Middle frontal gyrus (tissue), 1 donor: ENCODE measurements at regions not wholly inside any gene's neighbourhood (a gene's known extent, or its start where the extent isn't known, plus 50 kb on each side); places are given as distances from the start of the nearest gene placed in this dataset.
"Not testable (repeated sequence)": the region's sequence is repeated elsewhere in the genome, so short reads cannot be mapped to it uniquely, and the experiment has no call there.

Experiments used
- DNase-seq: peaks from one replicate; pipeline ENCODE4 v3.0.0-alpha.2; 2015; ENCODE audit warnings: low spot score; ENCODE audit errors: extremely low spot score

DNA sequence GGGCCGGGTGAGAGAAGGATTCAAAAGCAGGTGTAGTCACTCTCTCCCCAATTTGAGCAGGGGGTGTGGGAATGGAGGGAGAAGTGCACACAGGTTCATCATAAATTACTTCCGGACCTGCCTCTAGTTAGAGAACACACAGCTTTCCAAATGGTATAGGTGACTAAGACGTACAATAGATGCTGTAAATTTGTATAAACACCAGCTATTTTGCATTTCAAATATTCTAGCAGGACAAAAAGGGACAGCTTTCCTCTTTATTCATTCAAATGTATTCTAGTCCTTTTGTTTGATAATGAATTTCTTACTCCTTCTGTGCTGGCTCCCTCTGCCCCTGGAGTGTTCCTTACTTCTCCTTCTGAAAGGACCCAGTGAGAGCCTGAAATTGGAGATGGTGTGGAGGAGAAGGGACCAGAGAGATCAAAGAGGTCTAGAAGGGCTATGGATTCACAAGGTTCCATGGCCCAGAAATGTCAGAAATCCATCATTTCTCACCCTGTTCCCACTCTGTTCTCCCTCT is 53.2 kb upstream of the SH3BP4 start:
- no peak for DNase-seq

GRCh38 chr2:234888442-234888841 is 63.4 kb upstream of the SH3BP4 start:
- not testable (repeated sequence) for DNase-seq

DNA sequence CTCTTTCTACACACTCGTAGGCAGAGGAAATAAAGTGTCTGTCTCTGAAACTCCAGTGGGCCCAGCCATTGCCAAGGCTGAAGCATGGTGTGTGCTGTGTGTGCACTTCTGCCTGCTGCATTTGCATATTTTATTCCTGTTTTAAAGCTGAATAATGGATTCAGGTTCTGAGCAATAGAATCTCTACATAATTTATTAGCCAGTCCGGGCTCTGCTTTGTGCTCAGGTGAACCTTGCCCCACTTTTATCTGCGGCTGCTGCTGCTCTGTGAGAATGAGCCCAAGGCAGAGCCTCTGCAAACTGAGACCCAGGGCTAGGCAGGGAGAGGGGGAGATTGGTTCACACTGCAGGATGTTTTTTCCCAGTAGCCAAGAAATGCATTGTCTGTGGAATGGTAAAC is 64.6 kb upstream of the SH3BP4 start:
- DNase-seq = no peak

GRCh38 chr2:234885886-234886285 is 65.9 kb upstream of the SH3BP4 start:
- DNase-seq = no peak

DNA sequence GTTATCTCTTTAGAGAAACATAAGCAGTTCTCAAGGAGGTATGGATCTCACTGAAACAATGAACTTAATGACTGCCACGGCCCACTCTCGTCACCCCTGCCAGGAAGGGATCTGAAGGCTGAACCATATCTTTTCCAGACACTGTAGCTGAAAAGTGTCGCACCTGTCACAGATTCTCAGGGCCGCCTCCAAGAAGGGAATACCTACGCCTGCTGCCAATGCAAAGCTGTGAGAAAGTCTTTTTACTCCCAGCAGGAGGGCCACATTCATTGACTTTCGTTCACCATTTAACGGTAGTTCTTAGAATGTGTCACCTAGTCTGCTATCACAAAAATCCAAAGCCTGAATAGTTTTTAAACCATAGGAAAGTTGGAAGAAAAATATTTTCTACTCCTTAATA is 66.7 kb upstream of the SH3BP4 start:
- no peak for DNase-seq

DNA sequence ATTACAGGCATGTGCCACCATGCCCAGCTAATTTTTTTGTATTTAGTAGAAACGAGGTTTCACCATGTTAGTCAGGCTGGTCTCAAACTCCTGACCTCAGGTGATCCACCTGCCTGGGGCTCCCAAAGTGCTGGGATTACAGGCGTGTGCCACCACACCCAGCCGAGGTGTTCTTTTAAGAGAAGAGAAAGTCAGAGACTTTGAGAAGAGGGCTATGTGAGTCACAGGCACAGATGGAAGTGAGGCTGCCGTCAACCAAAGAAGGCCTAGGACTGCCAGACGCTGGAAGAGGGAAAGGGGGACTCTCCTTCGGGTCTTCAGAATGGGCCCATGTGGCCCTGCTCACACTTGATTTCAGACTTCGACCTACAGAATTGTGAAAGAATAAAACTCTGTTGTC is 67.2 kb upstream of the SH3BP4 start:
- DNase-seq = no peak

GRCh38 chr2:234881413-234882241 is 70.2 kb upstream of the SH3BP4 start:
- DNase-seq = peak; percentile 79

GRCh38 chr2:234880551-234881211 is 71.1 kb upstream of the SH3BP4 start:
- no peak for DNase-seq

GRCh38 chr2:234879671-234880455 is 72.0 kb upstream of the SH3BP4 start:
- DNase-seq = no peak

DNA sequence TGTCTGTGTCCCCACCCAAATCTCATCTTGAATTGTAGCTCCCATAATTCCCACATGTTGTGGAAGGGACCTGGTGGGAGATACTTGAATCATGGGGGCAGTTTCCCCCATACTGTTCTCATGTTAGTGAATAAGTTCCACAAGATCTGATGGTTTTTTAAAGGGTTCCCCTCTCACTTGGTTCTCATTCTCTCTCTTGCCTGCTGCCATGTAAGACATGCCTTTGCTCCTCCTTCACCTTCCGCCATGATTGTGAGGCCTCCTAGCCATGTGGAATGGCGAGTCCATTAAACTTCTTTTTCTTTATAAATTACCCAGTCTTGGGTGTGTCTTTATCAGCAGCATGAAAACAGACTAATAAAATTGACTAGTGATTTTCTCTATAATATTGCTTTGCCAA is 75.2 kb upstream of the SH3BP4 start:
- DNase-seq = not testable (repeated sequence)

DNA sequence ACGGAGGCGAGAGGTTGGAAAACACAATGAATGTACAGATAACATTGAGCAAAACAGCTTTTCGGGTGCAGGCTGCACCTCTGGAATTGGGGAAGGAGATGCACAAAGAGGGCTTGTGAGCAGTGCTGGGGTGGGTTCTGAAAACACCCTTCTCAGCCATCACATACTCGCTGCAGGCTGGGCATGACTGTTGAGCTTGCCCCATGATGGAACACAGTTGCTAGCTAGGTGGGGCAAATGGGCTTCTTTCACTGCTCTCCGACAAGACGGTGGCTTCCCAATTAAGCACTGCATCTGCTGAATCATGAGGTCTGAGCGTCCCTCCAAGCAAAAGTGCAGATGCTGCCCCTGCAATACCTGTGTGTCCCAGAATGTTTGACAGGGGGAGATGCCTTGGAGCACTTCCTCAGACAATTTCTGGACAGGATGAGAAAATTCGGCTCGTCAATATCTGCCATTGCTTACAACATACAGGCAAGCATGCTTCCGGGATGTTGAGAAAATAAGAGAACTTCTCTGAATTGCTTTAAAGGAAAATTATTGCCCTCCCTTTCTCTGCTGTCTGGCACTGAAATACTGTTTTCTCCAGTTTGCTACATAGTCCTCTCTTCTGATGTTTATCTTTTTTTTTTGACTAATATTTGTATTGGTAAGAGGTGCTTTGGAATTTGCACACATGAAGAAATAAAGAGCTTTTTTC is 77.3 kb upstream of the SH3BP4 start:
- no peak for DNase-seq

GRCh38 chr2:234873828-234874173 is 78.0 kb upstream of the SH3BP4 start:
- no peak for DNase-seq

- DNase-seq = no peak
Observed at GRCh38 chr2:234873103-234873827, 78.6 kb upstream of the SH3BP4 start.

DNA sequence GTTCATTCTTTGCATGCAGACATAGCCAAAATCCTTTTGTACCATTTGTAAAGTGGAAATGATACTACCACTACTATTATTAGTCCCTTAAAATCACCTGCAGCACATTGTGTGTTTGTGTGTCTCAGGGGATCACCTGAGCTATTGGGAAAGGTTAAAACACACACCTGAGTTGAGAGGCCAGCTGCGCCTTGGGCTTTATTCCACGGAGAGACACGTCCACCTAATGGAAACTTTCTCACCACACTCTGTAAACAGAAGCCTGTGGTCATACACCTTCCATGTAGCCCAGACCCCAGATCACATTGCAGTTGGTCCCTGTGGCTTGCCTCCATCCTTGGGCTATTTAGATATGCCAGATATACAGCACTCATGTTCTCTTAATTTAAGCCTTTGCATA is 81.8 kb upstream of the SH3BP4 start:
- no peak for DNase-seq

- DNase-seq = no peak
Observed at GRCh38 chr2:234869164-234869563, 82.7 kb upstream of the SH3BP4 start.

GRCh38 chr2:234867882-234868285 is 83.9 kb upstream of the SH3BP4 start:
- no peak for DNase-seq

GRCh38 chr2:234865586-234865985 is 86.2 kb upstream of the SH3BP4 start:
- DNase-seq = no peak

- DNase-seq = no peak
Observed at GRCh38 chr2:234865040-234865439, 86.8 kb upstream of the SH3BP4 start.

DNA sequence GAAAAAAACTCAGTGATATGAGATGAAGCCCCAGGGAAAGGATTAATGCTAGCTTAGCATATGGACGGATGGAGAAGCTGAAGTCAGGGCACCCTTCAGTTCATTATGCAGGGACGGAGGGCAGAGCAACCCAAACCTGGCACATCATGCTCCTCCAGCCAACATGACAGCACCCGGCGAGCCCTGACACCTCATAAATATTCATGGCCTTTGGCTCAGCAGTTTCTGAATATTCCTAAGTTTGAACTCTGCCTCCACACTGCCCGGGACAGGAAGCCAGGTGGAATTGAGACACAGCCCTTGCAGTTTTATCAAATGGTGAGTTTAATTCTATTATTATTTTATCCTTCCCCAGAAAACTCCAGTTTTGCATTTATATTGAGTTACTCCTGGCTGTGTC is 87.3 kb upstream of the SH3BP4 start:
- no peak for DNase-seq

GRCh38 chr2:234863043-234863934 is 88.5 kb upstream of the SH3BP4 start:
- DNase-seq = no peak
